Body of pancreas (tissue), 4 donors: ENCODE measurements at regions not wholly inside any gene's neighbourhood (a gene's known extent, or its start where the extent isn't known, plus 50 kb on each side); places are given as distances from the start of the nearest gene placed in this dataset.

Experiments
- ATAC-seq: fragments of 150-250 bp; one replicate; pipeline ENCODE4 v1.9.1; 2016
- DNase-seq, 4 donors: peaks; one replicate each; pipeline ENCODE4 v3.0.0-alpha.2; 2019
- H3K27ac ChIP-seq, 4 donors: fragments of 200-600 bp; sonication (generic); 1 replicate in 3 of 4; 2 replicates in 1 of 4; pipeline versions ENCODE4 v1.5.1 to v1.6.1; 2016 to 2019; ENCODE audit warnings: mild to moderate bottlenecking in 1 of 4, mixed read lengths in 1 of 4, moderate library complexity in 1 of 4
- H3K27me3 ChIP-seq, 2 donors: fragments of 200-600 bp; sonication (generic); one replicate each; pipeline ENCODE4 v1.6.0; 2016; ENCODE audit warnings: mild to moderate bottlenecking in 1 of 2
- H3K36me3 ChIP-seq, 2 donors: fragments of 200-600 bp; sonication (generic); replicated peaks in 1 of 2; 2 replicates each; pipeline ENCODE4 v1.5.1; 2016; ENCODE audit warnings: low read depth in 2 of 2; ENCODE audit not compliant: insufficient read depth in 1 of 2
- H3K4me1 ChIP-seq: fragments of 200-600 bp; sonication (generic); one replicate; pipeline ENCODE4 v1.6.0; 2016
- H3K4me3 ChIP-seq, 2 donors: fragments of 200-600 bp; sonication (generic); 1 replicate in 1 of 2; 2 replicates in 1 of 2; pipeline ENCODE4 v1.5.1; 2016 to 2019
- H3K9me3 ChIP-seq, 3 donors: fragments of 200-600 bp; sonication (generic); 1 replicate in 2 of 3; 2 replicates in 1 of 3; pipeline ENCODE4 v1.5.1; 2016
- POLR2A ChIP-seq, 3 donors: fragments of 450-650 bp; IDR thresholded peaks; one replicate each; pipeline ENCODE4 v1.6.1; 2016; ENCODE audit warnings: antibody characterized with exemption in 3 of 3, mild to moderate bottlenecking in 2 of 3
- WGBS, 2 donors: methylation state at CpG; one replicate each; pipeline ENCODE4 v1.1.5; 2017; 5-methylcytosine and 5-hydroxymethylcytosine counted together
- intact Hi-C: fragments of 100-400 bp; cut with DNase I; formaldehyde crosslinking; loops from one replicate; pipeline ENCODE4 v1.15.1; 2023
- TF ChIP-seq, protein P1 (sequence below), 7 experiments: fragments of 450-650 bp in 4 of 7; fragments of 200-600 bp in 3 of 7; sonication (generic) in 3 of 7; IDR thresholded peaks; one replicate each; pipeline ENCODE4 v1.5.1; 2016 to 2019; ENCODE audit warnings: antibody characterized with exemption in 7 of 7

DNA sequence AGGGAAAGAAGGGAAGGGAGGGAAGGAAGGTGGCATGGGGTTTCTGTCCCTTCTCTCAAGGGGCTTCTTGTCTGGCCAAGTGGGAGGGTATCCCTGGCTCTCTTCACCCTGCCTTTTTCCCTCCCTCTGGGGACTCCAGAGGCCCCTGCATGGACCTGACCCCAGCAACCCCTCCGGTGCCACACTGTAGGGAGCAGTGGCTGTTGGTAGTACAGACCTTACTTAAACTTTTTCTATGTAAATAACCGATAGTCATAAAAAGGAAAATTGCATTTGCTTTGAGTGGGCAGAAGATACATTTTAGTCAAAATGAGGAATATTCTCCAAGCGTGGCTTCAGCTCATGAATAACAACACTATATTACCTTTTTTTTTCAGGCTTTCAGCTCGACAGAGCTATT lies 1384.0 kb downstream of the BRD1 start:
- no peaks in the 10 kb centered on the region for H3K9me3 ChIP-seq
- DNase-seq, result no peak
- no peak for ATAC-seq
- no peaks in the 10 kb centered on the region for H3K36me3 ChIP-seq
- no peak overlapping the region for H3K27ac ChIP-seq
- intact Hi-C loops, result no loop called here
- 59 to 68% methylated on average over 4 of the region's 4 CpGs for WGBS, 2 donors
- TF ChIP-seq, protein P1, sequence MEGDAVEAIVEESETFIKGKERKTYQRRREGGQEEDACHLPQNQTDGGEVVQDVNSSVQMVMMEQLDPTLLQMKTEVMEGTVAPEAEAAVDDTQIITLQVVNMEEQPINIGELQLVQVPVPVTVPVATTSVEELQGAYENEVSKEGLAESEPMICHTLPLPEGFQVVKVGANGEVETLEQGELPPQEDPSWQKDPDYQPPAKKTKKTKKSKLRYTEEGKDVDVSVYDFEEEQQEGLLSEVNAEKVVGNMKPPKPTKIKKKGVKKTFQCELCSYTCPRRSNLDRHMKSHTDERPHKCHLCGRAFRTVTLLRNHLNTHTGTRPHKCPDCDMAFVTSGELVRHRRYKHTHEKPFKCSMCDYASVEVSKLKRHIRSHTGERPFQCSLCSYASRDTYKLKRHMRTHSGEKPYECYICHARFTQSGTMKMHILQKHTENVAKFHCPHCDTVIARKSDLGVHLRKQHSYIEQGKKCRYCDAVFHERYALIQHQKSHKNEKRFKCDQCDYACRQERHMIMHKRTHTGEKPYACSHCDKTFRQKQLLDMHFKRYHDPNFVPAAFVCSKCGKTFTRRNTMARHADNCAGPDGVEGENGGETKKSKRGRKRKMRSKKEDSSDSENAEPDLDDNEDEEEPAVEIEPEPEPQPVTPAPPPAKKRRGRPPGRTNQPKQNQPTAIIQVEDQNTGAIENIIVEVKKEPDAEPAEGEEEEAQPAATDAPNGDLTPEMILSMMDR (IDR thresholded peaks at IDR 0.05), result no peak
- TF ChIP-seq POLR2A (IDR thresholded peaks at IDR 0.05), result no peak
- no peaks in the 10 kb centered on the region for H3K27me3 ChIP-seq
- H3K4me3 ChIP-seq, result no peak overlapping the region
- no peaks in the 10 kb centered on the region for H3K4me1 ChIP-seq

DNA sequence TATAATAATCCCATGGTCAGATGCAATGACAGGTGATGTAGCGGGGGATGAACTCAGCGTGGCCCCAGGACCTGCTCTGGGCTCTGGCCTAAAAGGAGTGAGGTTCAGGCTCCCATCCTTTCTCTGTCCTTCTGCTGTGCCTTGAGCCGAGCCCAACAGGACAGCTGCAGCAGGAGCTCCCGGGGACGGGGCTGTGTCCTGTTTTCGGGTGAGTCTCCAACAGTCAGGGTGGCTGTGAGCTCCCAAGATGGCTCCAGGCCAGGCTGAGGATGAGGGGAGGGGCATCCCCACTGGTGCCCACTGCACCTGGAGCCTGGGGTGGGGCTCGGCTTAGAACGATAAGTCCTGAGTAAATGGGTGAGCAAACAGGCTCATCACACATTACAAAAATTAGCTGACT lies 1385.0 kb downstream of the BRD1 start:
- DNase-seq, result no peak
- H3K4me1 ChIP-seq, result no peaks in the 10 kb centered on the region
- 47 to 55% methylated on average over 8 of the region's 8 CpGs for WGBS, 2 donors
- H3K27ac ChIP-seq, result no peak overlapping the region
- no peaks in the 10 kb centered on the region for H3K9me3 ChIP-seq
- TF ChIP-seq, protein P1 (IDR thresholded peaks at IDR 0.05), result no peak
- no peak for TF ChIP-seq POLR2A (IDR thresholded peaks at IDR 0.05)
- H3K36me3 ChIP-seq, result no peaks in the 10 kb centered on the region
- intact Hi-C loops, result no loop called here
- no peak for ATAC-seq
- no peaks in the 10 kb centered on the region for H3K27me3 ChIP-seq
- no peak overlapping the region for H3K4me3 ChIP-seq

DNA sequence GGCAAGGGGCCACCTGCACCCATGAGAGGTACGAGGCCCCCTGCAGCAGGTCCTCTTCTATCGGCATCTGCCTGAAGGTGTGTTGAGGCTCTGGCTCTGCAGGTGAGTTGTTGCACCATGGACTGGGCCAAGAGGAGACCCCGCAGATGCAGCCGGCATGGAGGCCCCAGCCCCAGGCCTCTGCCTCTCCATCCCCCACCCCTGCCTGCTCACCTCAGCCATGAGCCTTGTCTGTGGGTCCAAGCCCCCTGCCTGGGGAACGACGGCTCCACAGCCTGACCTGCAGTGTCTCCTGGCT lies 1386.2 kb downstream of the BRD1 start:
- Histone ChIP-seq H3K9me3 (no peaks in the 10 kb centered on the region), H3K4me1 (no peaks in the 10 kb centered on the region), H3K4me3 (no peak overlapping the region), H3K27ac (no peak overlapping the region), H3K27me3 (no peaks in the 10 kb centered on the region), H3K36me3 (no peaks in the 10 kb centered on the region)
- no peak for TF ChIP-seq POLR2A (IDR thresholded peaks at IDR 0.05)
- no peak for ATAC-seq
- intact Hi-C loops, result no loop called here
- WGBS, 2 donors, result 50% methylated on average over 6 of the region's 6 CpGs; no CpG with 5 or more reads in 1 of the 2 donors
- DNase-seq, result no peak

DNA sequence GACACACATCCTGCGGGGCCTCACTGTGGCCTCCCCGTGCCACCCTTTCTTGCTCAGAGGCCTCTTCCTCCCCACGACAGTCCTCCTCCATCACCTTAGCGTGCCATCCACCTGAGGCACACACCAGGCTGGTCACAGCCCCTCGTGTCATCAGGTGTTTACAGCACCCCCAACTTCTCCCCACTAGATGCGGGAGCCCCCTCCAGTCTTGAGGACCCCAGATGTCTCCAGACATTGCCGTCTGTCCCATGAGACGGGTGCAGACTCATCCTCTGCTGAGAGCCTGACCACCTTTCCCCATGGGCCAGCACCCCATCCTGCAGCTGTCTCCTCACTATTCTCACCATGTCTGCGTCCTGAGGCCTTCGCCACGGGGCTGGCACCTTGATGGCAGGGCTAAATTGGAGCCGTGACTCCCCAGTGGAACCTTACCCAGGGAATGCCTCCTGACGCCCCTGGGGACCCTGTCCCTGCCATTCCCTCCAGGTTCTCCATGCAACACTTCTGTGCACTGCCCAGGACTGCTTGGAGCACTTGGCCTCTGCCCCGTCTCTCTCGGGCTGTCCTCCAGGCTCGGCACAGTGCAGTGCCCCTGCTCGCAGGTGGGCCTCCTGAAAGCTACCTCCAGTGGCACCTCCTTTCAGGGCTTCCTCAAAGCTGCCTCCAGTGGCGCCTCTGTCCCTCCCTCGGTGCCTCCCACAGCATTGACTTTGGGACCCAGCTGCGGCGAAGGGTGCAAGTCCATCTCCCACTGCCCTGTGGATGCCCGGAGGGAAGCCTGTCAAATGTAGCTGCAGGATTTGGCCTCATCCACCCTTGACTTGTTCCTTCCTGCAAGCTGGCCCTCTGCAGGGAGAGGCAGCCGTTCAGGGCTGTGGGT lies 1386.8 kb downstream of the BRD1 start:
- Histone ChIP-seq H3K4me3 (no peak overlapping the region), H3K27me3 (no peaks in the 10 kb centered on the region), H3K9me3 (no peaks in the 10 kb centered on the region), H3K4me1 (no peaks in the 10 kb centered on the region), H3K36me3 (no peaks in the 10 kb centered on the region), H3K27ac (no peak overlapping the region)
- no peak for DNase-seq
- TF ChIP-seq, protein P1 (IDR thresholded peaks at IDR 0.05), result no peak
- TF ChIP-seq POLR2A (IDR thresholded peaks at IDR 0.05), result no peak
- intact Hi-C loops, result no loop called here
- no peak for ATAC-seq
- WGBS, 2 donors, result 63 to 76% methylated on average over 13 to 21 of the region's 23 CpGs

DNA sequence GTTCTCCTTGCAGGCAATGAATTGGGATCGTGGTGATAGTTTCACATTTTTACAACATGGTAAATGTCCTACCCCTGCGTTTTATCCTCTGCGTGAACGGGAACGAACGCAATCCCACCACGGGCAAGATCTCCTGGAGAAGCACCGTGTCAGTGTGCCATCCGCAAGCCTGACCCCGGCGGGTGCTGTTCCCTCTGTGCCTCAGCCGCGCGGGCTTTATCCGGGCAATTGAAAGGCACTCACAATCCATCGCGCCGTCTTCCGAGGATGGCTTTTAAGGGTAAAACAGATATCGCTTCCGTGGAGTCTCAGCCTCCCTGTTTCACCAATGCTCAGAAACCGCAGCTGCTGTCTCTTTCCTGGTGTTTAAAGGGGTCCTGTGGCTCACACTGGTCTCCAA lies 1387.5 kb downstream of the BRD1 start:
- Histone ChIP-seq H3K9me3 (no peaks in the 10 kb centered on the region), H3K36me3 (no peaks in the 10 kb centered on the region), H3K27me3 (no peaks in the 10 kb centered on the region), H3K4me3 (no peak overlapping the region), H3K4me1 (no peaks in the 10 kb centered on the region), H3K27ac (no peak overlapping the region)
- DNase-seq, result no peak
- TF ChIP-seq POLR2A (IDR thresholded peaks at IDR 0.05), result no peak
- TF ChIP-seq, protein P1 (IDR thresholded peaks at IDR 0.05), result no peak
- no peak for ATAC-seq
- WGBS, 2 donors, result 67 to 80% methylated on average over 22 of the region's 22 CpGs
- intact Hi-C loops, result no loop called here
